OCI-LY1 (cell line): ENCODE measurements at regions not wholly inside any gene's neighbourhood (a gene's known extent, or its start where the extent isn't known, plus 50 kb on each side); places are given as distances from the start of the nearest gene placed in this dataset.

Source experiments
- EZH2 ChIP-seq: fragments of 200-600 bp; sonication (generic), shearing (Covaris generic); IDR thresholded peaks from 2 replicates; pipeline ENCODE4 v1.8.0; 2017; ENCODE audit warnings: borderline replicate concordance, mixed run types, mild to moderate bottlenecking, antibody characterized with exemption, low read length, moderate library complexity, mixed read lengths
- TF ChIP-seq, protein P1 (sequence below): fragments of 200-600 bp; sonication (generic), shearing (Covaris generic); IDR thresholded peaks from 2 replicates; pipeline ENCODE4 v1.5.1; 2017; ENCODE audit warnings: mild to moderate bottlenecking, antibody characterized with exemption, low read length, moderate library complexity, mixed read lengths

DNA sequence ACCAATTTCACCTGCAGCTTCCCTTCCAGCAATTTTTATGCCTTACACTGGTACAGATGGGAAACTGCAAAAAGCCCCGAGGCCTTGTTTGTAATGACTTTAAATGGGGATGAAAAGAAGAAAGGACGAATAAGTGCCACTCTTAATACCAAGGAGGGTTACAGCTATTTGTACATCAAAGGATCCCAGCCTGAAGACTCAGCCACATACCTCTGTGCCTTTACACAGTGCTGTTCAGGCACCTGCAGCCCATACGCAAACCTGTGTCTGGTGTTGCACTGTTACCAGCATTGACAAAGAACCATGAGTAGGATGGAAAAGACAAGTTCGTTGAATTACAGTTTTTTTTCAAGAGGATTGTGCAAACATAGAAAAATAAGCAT lies 432.0 kb upstream of the OR4E1 start:
- TF ChIP-seq, protein P1, sequence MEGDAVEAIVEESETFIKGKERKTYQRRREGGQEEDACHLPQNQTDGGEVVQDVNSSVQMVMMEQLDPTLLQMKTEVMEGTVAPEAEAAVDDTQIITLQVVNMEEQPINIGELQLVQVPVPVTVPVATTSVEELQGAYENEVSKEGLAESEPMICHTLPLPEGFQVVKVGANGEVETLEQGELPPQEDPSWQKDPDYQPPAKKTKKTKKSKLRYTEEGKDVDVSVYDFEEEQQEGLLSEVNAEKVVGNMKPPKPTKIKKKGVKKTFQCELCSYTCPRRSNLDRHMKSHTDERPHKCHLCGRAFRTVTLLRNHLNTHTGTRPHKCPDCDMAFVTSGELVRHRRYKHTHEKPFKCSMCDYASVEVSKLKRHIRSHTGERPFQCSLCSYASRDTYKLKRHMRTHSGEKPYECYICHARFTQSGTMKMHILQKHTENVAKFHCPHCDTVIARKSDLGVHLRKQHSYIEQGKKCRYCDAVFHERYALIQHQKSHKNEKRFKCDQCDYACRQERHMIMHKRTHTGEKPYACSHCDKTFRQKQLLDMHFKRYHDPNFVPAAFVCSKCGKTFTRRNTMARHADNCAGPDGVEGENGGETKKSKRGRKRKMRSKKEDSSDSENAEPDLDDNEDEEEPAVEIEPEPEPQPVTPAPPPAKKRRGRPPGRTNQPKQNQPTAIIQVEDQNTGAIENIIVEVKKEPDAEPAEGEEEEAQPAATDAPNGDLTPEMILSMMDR = no peak
- no peak for TF ChIP-seq EZH2
